MCF 10A (cell line): ENCODE measurements at regions not wholly inside any gene's neighbourhood (a gene's known extent, or its start where the extent isn't known, plus 50 kb on each side); places are given as distances from the start of the nearest gene placed in this dataset.
"Not testable (repeated sequence)": the region's sequence is repeated elsewhere in the genome, so short reads cannot be mapped to it uniquely, and the experiment has no call there.

Experiments used
- BruUV-seq: library from RNA; stranded (reverse); fragments of 400-500 nt; replicated peaks from 2 replicates; lab custom pipeline; 2021; lab: Mats Ljungman, UMichigan
- CTCF ChIA-PET: fragments of 300-600 bp; sonication (Branson Sonifier 250); formaldehyde crosslinking; extraction: SDS; loops from one replicate; lab custom pipeline; 2021; ENCODE audit warnings: antibody characterized with exemption, inconsistent platforms; lab: Yijun Ruan, JAX
- POLR2A ChIA-PET: fragments of 300-600, 350-650 bp; sonication (Branson Sonifier 250); formaldehyde crosslinking; extraction: SDS; loops from one replicate; lab custom pipeline; 2020; ENCODE audit warnings: antibody characterized with exemption, inconsistent platforms; lab: Yijun Ruan, JAX
- DNase-seq: peaks from one replicate; pipeline ENCODE4 v3.0.0-alpha.2; 2018; ENCODE audit not compliant: unreplicated experiment
- H3K27ac Mint-ChIP-seq: one replicate; pipeline ENCODE4 v1.8.0; 2022; ENCODE audit warnings: mild to moderate bottlenecking, low read depth, mixed read lengths; ENCODE audit not compliant: unreplicated experiment
- H3K27me3 Mint-ChIP-seq: one replicate; pipeline ENCODE4 v1.8.0; 2022; ENCODE audit warnings: mixed read lengths; ENCODE audit not compliant: insufficient read depth, unreplicated experiment
- H3K36me3 Mint-ChIP-seq: one replicate; pipeline ENCODE4 v1.8.0; 2022; ENCODE audit warnings: mild to moderate bottlenecking, moderate library complexity, mixed read lengths; ENCODE audit not compliant: insufficient read depth, unreplicated experiment
- H3K4me1 Mint-ChIP-seq: one replicate; pipeline ENCODE4 v1.8.0; 2022; ENCODE audit warnings: mixed read lengths; ENCODE audit not compliant: insufficient read depth, unreplicated experiment
- H3K4me3 Mint-ChIP-seq: one replicate; pipeline ENCODE4 v1.8.0; 2022; ENCODE audit warnings: mild to moderate bottlenecking, moderate library complexity, mixed read lengths; ENCODE audit not compliant: unreplicated experiment
- H3K9me3 Mint-ChIP-seq: one replicate; pipeline ENCODE4 v1.8.0; 2022; ENCODE audit warnings: mixed read lengths; ENCODE audit not compliant: unreplicated experiment
- CTCF ChIP-seq: fragments of 200-600 bp; IDR thresholded peaks from one replicate; pipeline ENCODE4 v1.8.0; 2022; ENCODE audit warnings: antibody characterized with exemption, mild to moderate bottlenecking; ENCODE audit not compliant: unreplicated experiment
- intact Hi-C: fragments of 100-400 bp; cut with micrococcal nuclease; formaldehyde crosslinking; loops from 2 replicates; pipeline ENCODE4 v1.14.1; 2022

GRCh38 chr6:16901306-16901705, 140.0 kb upstream of the ATXN1 start:
- no peaks in the 10 kb centered on the region for H3K9me3 Mint-ChIP-seq
- intact Hi-C loops, result no loop called here
- peaks cover 22% of the 10 kb centered on the region for H3K27me3 Mint-ChIP-seq
- no peak for TF ChIP-seq CTCF
- no TSS peak for BruUV-seq
- no peak for DNase-seq
- POLR2A ChIA-PET, result no interaction called here
- H3K27ac Mint-ChIP-seq, result no peak overlapping the region
- H3K36me3 Mint-ChIP-seq, result no peaks in the 10 kb centered on the region
- H3K4me1 Mint-ChIP-seq, result peaks cover 11% of the 10 kb centered on the region
- CTCF ChIA-PET, result no interaction called here
- no peak overlapping the region for H3K4me3 Mint-ChIP-seq

- ChIA-PET POLR2A (no interaction called here), CTCF (no interaction called here)
- no TSS peak for BruUV-seq
- intact Hi-C loops, result no loop called here
- DNase-seq, result no peak
- no peaks in the 10 kb centered on the region for H3K9me3 Mint-ChIP-seq
- no peak overlapping the region for H3K4me3 Mint-ChIP-seq
- no peak overlapping the region for H3K27ac Mint-ChIP-seq
- peaks cover 11% of the 10 kb centered on the region for H3K4me1 Mint-ChIP-seq
- no peaks in the 10 kb centered on the region for H3K27me3 Mint-ChIP-seq
- no peak for TF ChIP-seq CTCF
- H3K36me3 Mint-ChIP-seq, result no peaks in the 10 kb centered on the region
Observed at GRCh38 chr6:16898640-16899396, 137.6 kb upstream of the ATXN1 start.

GRCh38 chr6:16897669-16898068, 136.4 kb upstream of the ATXN1 start:
- no peak for DNase-seq
- ChIA-PET POLR2A (no interaction called here), CTCF (interaction anchor here (0.7 kb wide), 1 partner anchor 103 kb away, joined by 3 read pairs; no protein-coding TSS in a partner anchor)
- no peak overlapping the region for H3K27ac Mint-ChIP-seq
- BruUV-seq, result no TSS peak
- no peaks in the 10 kb centered on the region for H3K27me3 Mint-ChIP-seq
- no peak for TF ChIP-seq CTCF
- no peak overlapping the region for H3K4me3 Mint-ChIP-seq
- no peaks in the 10 kb centered on the region for H3K9me3 Mint-ChIP-seq
- no peaks in the 10 kb centered on the region for H3K36me3 Mint-ChIP-seq
- intact Hi-C loops, result no loop called here
- peaks cover 11% of the 10 kb centered on the region for H3K4me1 Mint-ChIP-seq

- intact Hi-C loops, result no loop called here
- BruUV-seq, result no TSS peak
- TF ChIP-seq CTCF, result no peak
- CTCF ChIA-PET, result no interaction called here
- no peak for DNase-seq
- Mint-ChIP-seq H3K36me3 (no peaks in the 10 kb centered on the region), H3K4me1 (peaks cover 7% of the 10 kb centered on the region), H3K27me3 (no peaks in the 10 kb centered on the region), H3K27ac (no peak overlapping the region), H3K9me3 (no peaks in the 10 kb centered on the region), H3K4me3 (no peak overlapping the region)
- POLR2A ChIA-PET, result no interaction called here
Observed at GRCh38 chr6:16894301-16894700, 133.0 kb upstream of the ATXN1 start.

GRCh38 chr6:16891110-16891509, 129.8 kb upstream of the ATXN1 start:
- H3K36me3 Mint-ChIP-seq, BruUV-seq, H3K9me3 Mint-ChIP-seq, intact Hi-C loops, H3K27ac Mint-ChIP-seq, CTCF ChIA-PET, H3K4me3 Mint-ChIP-seq, H3K27me3 Mint-ChIP-seq, POLR2A ChIA-PET, DNase-seq: not testable (repeated sequence)
- peaks cover 15% of the 10 kb centered on the region for H3K4me1 Mint-ChIP-seq
